H9 (cell line): ENCODE measurements at regions not wholly inside any gene's neighbourhood (a gene's known extent, or its start where the extent isn't known, plus 50 kb on each side); places are given as distances from the start of the nearest gene placed in this dataset.

Experiments
- DNase-seq: peaks from one replicate; pipeline ENCODE4 v3.0.0-alpha.2; 2017
- H2AFZ ChIP-seq: one replicate; pipeline ENCODE4 v1.6.1; 2013; ENCODE audit warnings: mild to moderate bottlenecking, low read length, control low read depth, moderate library complexity
- H2AK5ac ChIP-seq: 2 replicates; pipeline ENCODE4 v1.6.1; 2013; ENCODE audit warnings: low read length, control low read depth, mixed read lengths; ENCODE audit not compliant: insufficient read length
- H2BK120ac ChIP-seq: one replicate; pipeline ENCODE4 v1.6.1; 2013; ENCODE audit warnings: low read depth, mild to moderate bottlenecking, low read length, control low read depth, inconsistent platforms; ENCODE audit not compliant: poor library complexity, severe bottlenecking
- H2BK12ac ChIP-seq: 2 replicates; pipeline ENCODE4 v1.6.1; 2013; ENCODE audit warnings: low read length, control low read depth, mixed read lengths, low read depth; ENCODE audit not compliant: insufficient read length
- H2BK15ac ChIP-seq: 2 replicates; pipeline ENCODE4 v1.6.1; 2013; ENCODE audit warnings: low read depth, low read length, control low read depth
- H2BK20ac ChIP-seq: one replicate; pipeline ENCODE4 v1.6.1; 2013; ENCODE audit warnings: low read depth, mild to moderate bottlenecking, low read length, control low read depth, inconsistent platforms; ENCODE audit not compliant: poor library complexity, severe bottlenecking
- H2BK5ac ChIP-seq: 2 replicates; pipeline ENCODE4 v1.6.1; 2013; ENCODE audit warnings: low read length, control low read depth, mixed read lengths; ENCODE audit not compliant: insufficient read length
- H3K14ac ChIP-seq: 2 replicates; pipeline ENCODE4 v1.6.1; 2013; ENCODE audit warnings: low read length, control low read depth; ENCODE audit not compliant: insufficient read depth
- H3K18ac ChIP-seq: 2 replicates; pipeline ENCODE4 v1.6.1; 2013; ENCODE audit warnings: low read depth, mild to moderate bottlenecking, mixed read lengths, low read length, control low read depth; ENCODE audit not compliant: insufficient read length
- H3K23ac ChIP-seq: 2 replicates; pipeline ENCODE4 v1.6.1; 2013; ENCODE audit warnings: low read length, control low read depth, mixed read lengths, low read depth; ENCODE audit not compliant: insufficient read length
- H3K23me2 ChIP-seq: 2 replicates; pipeline ENCODE4 v1.6.1; 2013; ENCODE audit warnings: low read depth, mild to moderate bottlenecking, mixed read lengths, low read length, control low read depth; ENCODE audit not compliant: insufficient read length, poor library complexity, severe bottlenecking
- H3K27ac ChIP-seq: 2 replicates; pipeline ENCODE4 v1.5.1; 2013; ENCODE audit warnings: low read length, control low read depth, mixed read lengths, low read depth; ENCODE audit not compliant: insufficient read length
- H3K27me3 ChIP-seq: 2 replicates; pipeline ENCODE4 v1.6.1; 2013; ENCODE audit warnings: low read length, control low read depth, inconsistent platforms; ENCODE audit not compliant: insufficient read depth
- H3K4ac ChIP-seq: 2 replicates; pipeline ENCODE4 v1.6.1; 2013; ENCODE audit warnings: low read depth, mild to moderate bottlenecking, control low read depth, inconsistent platforms, low read length, moderate library complexity
- H3K4me1 ChIP-seq: 2 replicates; pipeline ENCODE4 v1.6.1; 2013; ENCODE audit warnings: low read length, control low read depth, inconsistent platforms; ENCODE audit not compliant: insufficient read depth
- H3K4me2 ChIP-seq: 2 replicates; pipeline ENCODE4 v1.6.1; 2013; ENCODE audit warnings: low read length, control low read depth, mixed read lengths; ENCODE audit not compliant: insufficient read length, insufficient read depth
- H3K56ac ChIP-seq: 2 replicates; pipeline ENCODE4 v1.6.1; 2013; ENCODE audit warnings: low read depth, mild to moderate bottlenecking, mixed read lengths, low read length, control low read depth; ENCODE audit not compliant: insufficient read length
- H3K79me1 ChIP-seq: 2 replicates; pipeline ENCODE4 v1.6.1; 2013; ENCODE audit warnings: low read depth, mild to moderate bottlenecking, moderate library complexity, low read length, control low read depth, inconsistent platforms; ENCODE audit not compliant: insufficient read depth, poor library complexity, severe bottlenecking
- H3K79me2 ChIP-seq: 2 replicates; pipeline ENCODE4 v1.6.1; 2013; ENCODE audit warnings: low read length, control low read depth, inconsistent platforms; ENCODE audit not compliant: insufficient read depth
- H3K9ac ChIP-seq: 2 replicates; pipeline ENCODE4 v1.6.1; 2013; ENCODE audit warnings: low read length, control low read depth, mixed read lengths; ENCODE audit not compliant: insufficient read length; ENCODE audit errors: extremely low read depth
- H3K9me3 ChIP-seq: one replicate; pipeline ENCODE4 v1.6.1; 2013; ENCODE audit warnings: low read depth, low read length, inconsistent platforms; ENCODE audit not compliant: control insufficient read depth
- H3T11ph ChIP-seq: one replicate; pipeline ENCODE4 v1.6.1; 2013; ENCODE audit warnings: mild to moderate bottlenecking, low read length, control low read depth, inconsistent platforms
- H4K20me1 ChIP-seq: one replicate; pipeline ENCODE4 v1.6.1; 2013; ENCODE audit not compliant: control insufficient read depth, insufficient read length, insufficient read depth
- H4K5ac ChIP-seq: 2 replicates; pipeline ENCODE4 v1.6.1; 2013; ENCODE audit warnings: low read depth, mild to moderate bottlenecking, mixed read lengths, low read length, control low read depth; ENCODE audit not compliant: insufficient read length
- H4K8ac ChIP-seq: replicated peaks from 2 replicates; pipeline ENCODE4 v1.6.1; 2013; ENCODE audit warnings: low read length, control low read depth, mixed read lengths, low read depth; ENCODE audit not compliant: insufficient read length
- H4K91ac ChIP-seq: 2 replicates; pipeline ENCODE4 v1.6.1; 2013; ENCODE audit warnings: low read depth, mild to moderate bottlenecking, moderate library complexity, mixed read lengths, low read length, control low read depth; ENCODE audit not compliant: insufficient read length
- H3K27ac Mint-ChIP-seq, 3 experiments: 2 replicates in 2 of 3; 3 replicates in 1 of 3; pipeline ENCODE4 v1.8.0; 2020 to 2021; ENCODE audit warnings: mixed read lengths in 3 of 3, mild to moderate bottlenecking in 1 of 3, moderate library complexity in 1 of 3
- H3K27me3 Mint-ChIP-seq: 2 replicates; pipeline ENCODE4 v1.8.0; 2021; ENCODE audit warnings: low read depth, mild to moderate bottlenecking, moderate library complexity, mixed read lengths
- H3K36me3 Mint-ChIP-seq, 3 experiments: 2 replicates in 2 of 3; 3 replicates in 1 of 3; pipeline ENCODE4 v1.8.0; 2020 to 2021; ENCODE audit warnings: low read depth in 3 of 3, mixed read lengths in 3 of 3; ENCODE audit not compliant: insufficient read depth in 1 of 3
- H3K4me1 Mint-ChIP-seq, 2 experiments: 2 replicates each; pipeline ENCODE4 v1.8.0; 2020; ENCODE audit warnings: mixed read lengths in 2 of 2
- H3K4me3 Mint-ChIP-seq, 2 experiments: 2 replicates in 1 of 2; 3 replicates in 1 of 2; pipeline ENCODE4 v1.8.0; 2020 to 2021; ENCODE audit warnings: mild to moderate bottlenecking in 2 of 2, mixed read lengths in 2 of 2, moderate library complexity in 1 of 2
- H3K9me3 Mint-ChIP-seq, 2 experiments: 2 replicates in 1 of 2; 3 replicates in 1 of 2; pipeline ENCODE4 v1.8.0; 2020; ENCODE audit warnings: mild to moderate bottlenecking in 2 of 2, mixed read lengths in 2 of 2, moderate library complexity in 1 of 2
- TF ChIP-seq, protein P1 (sequence below): fragments of 200-600 bp; sonication (generic); conservative IDR thresholded peaks from 3 replicates; pipeline ENCODE4 v1.8.0; 2021; ENCODE audit warnings: antibody characterized with exemption, mild to moderate bottlenecking

DNA sequence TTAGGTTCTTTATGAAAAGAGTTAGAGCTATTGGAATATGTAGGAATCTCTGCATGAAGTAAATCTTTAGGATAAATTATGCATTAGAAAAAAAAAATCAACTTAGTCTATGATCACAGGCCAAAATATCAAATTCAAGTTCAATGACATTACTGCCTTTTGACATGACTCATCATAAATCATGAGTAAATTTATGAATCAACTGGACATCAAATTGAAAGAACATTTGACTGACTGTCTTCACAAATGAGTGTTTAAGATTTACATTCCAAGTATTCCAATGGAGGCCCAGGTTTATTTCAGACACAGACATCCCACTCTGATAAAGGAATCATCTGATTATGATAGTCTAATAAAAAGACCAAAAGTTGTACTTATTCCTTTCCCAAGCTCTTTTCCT is 192.8 kb upstream of the TTC14 start:
- Histone ChIP-seq H3K18ac (no peak overlapping the region), H3T11ph (no peak overlapping the region), H3K4ac (no peak overlapping the region), H2BK5ac (no peak overlapping the region), H4K5ac (no peak overlapping the region), H3K27ac (no peak overlapping the region), H3K4me1 (no peaks in the 10 kb centered on the region; the same call in 1 of the 2 replicates), H2BK20ac (no peak overlapping the region), H3K79me2 (no peaks in the 10 kb centered on the region), H2BK12ac (no peak overlapping the region), H3K23ac (no peak overlapping the region), H2BK120ac (no peak overlapping the region), H4K20me1 (no peaks in the 10 kb centered on the region), H3K9ac (no peak overlapping the region), H3K23me2 (no peaks in the 10 kb centered on the region), H3K56ac (no peak overlapping the region), H4K8ac (no peak overlapping the region), H2AK5ac (no peak overlapping the region), H2AFZ (no peak overlapping the region), H2BK15ac (no peak overlapping the region), H3K14ac (no peak overlapping the region), H3K9me3 (no peaks in the 10 kb centered on the region), H4K91ac (no peak overlapping the region), H3K4me2 (no peak overlapping the region), H3K27me3 (no peaks in the 10 kb centered on the region), H3K79me1 (no peaks in the 10 kb centered on the region)
- no peaks in the 10 kb centered on the region for H3K27me3 Mint-ChIP-seq
- TF ChIP-seq, protein P1, sequence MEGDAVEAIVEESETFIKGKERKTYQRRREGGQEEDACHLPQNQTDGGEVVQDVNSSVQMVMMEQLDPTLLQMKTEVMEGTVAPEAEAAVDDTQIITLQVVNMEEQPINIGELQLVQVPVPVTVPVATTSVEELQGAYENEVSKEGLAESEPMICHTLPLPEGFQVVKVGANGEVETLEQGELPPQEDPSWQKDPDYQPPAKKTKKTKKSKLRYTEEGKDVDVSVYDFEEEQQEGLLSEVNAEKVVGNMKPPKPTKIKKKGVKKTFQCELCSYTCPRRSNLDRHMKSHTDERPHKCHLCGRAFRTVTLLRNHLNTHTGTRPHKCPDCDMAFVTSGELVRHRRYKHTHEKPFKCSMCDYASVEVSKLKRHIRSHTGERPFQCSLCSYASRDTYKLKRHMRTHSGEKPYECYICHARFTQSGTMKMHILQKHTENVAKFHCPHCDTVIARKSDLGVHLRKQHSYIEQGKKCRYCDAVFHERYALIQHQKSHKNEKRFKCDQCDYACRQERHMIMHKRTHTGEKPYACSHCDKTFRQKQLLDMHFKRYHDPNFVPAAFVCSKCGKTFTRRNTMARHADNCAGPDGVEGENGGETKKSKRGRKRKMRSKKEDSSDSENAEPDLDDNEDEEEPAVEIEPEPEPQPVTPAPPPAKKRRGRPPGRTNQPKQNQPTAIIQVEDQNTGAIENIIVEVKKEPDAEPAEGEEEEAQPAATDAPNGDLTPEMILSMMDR: no peak
- no peaks in the 10 kb centered on the region for H3K9me3 Mint-ChIP-seq
- DNase-seq: no peak
- H3K4me3 Mint-ChIP-seq: no peak overlapping the region
- H3K36me3 Mint-ChIP-seq: no peaks in the 10 kb centered on the region
- 0 out of 4 replicates have a peak, but pooled peaks cover 0 to 1% of the 10 kb centered on the region in 2 experiments for H3K4me1 Mint-ChIP-seq
- no peak overlapping the region for H3K27ac Mint-ChIP-seq
